DMS114 treated with DMSO at 0.1 percent for 48 hours (cell line): ENCODE measurements at regions not wholly inside any gene's neighbourhood (a gene's known extent, or its start where the extent isn't known, plus 50 kb on each side); places are given as distances from the start of the nearest gene placed in this dataset.

Experiments used
- DNase-seq: peaks from one replicate; lab custom pipeline; 2025; ENCODE audit not compliant: unreplicated experiment; lab: John Stamatoyannopoulos, UW

- DNase-seq: no peak
These were observed 320.3 kb downstream of the BUD13 start for GRCh38 chr11:116452461-116452860.

- DNase-seq: no peak
These were observed 323.3 kb downstream of the BUD13 start for GRCh38 chr11:116449522-116449921.

- DNase-seq: no peak
These were observed 326.5 kb downstream of the BUD13 start for GRCh38 chr11:116446048-116446941.

DNA sequence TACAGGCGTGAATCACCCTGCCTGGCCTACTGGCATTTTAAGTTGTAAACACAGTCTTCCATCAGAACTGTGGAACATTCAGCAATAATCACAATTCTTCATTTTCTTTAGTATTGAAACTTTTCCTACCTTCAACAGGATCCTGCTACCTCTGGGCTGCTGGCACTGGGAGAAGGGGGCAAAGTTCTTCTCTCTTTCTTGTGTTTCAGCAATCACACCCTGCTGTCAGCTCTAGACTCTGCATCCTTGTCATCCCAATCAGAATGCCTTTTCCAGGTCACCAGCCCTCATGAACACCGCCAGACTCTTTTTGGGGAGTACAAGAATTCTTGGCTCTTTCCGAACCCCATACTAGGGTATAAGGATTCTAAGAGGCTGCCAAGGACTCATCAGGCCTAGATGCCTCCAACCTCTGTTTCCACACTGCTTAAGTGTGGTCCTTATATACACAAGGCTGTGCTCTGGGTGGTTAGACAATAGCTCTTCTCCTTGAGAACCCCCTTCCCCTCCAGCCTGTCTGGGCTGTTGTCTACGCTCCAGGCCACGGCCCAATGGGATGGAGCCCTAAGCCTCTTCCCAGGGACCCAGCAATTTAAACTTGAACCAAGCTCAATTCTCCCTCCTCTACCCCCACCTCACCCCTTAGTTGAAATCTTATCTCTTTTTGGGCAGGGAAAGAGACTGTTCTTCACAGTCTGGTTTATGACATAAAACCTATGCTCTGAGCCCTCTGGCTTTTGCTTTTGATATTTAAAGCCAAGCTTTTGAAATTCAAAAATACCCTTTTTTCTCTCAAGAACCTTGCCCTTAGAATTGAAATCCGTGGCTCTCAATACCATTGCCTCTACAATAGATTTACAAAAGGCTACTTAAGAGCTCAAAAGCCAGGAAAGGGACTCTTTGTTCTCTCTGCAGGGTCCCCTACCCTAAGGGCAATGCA lies 327.4 kb downstream of the BUD13 start:
- no peak for DNase-seq

DNA sequence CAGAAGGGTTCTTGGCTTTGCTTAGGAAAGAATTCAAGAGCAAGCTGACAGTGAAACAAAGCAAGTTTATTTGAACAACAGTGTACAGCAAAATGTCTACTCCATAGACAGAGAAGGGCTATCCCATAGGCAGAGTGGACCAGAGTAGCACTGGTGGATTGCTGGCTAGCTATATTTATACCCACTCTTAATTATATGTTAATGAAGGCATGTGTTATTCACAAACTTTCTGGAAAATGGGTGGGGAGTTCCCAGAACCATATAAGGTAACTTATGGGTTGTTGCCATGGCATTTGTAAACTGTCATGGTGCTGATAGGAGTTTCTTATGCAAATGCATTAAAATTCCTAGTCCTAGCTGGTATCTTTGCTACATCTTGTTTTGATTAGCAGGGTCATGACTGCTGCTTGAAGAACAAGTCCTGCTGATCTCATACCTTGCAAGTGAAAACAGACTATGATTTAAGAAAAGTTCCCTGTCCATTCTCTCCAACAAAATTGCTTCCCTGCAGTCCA lies 330.5 kb downstream of the BUD13 start:
- DNase-seq: no peak

- no peak for DNase-seq
These were observed 333.5 kb downstream of the BUD13 start for GRCh38 chr11:116439361-116439677.

- DNase-seq: no peak
These were observed 334.0 kb downstream of the BUD13 start for GRCh38 chr11:116438651-116439360.

- no peak for DNase-seq
These were observed 337.8 kb downstream of the BUD13 start for GRCh38 chr11:116434986-116435385.

- DNase-seq: no peak
These were observed 340.5 kb downstream of the BUD13 start for GRCh38 chr11:116432301-116432700.

DNA sequence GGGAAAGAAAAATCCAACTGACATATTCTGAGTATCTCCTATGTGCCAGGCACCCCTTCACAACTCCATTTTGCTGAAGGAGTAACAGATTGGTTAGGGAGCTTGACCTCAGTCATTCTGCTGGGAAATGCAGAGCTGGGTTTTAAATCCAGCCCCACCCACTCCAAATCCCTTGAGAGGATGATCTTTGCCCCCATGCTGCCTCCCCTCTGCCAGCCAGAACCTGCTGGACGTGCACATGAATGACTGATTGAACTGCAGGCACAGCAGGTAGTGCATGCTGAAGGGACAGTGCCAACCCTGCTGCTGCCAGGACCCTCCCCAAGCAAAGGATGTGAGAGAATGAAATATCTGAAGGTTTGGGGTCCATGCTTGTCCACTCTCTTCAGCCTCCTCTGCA lies 340.9 kb downstream of the BUD13 start:
- no peak for DNase-seq

GRCh38 chr11:116428638-116428975 lies 344.2 kb downstream of the BUD13 start:
- DNase-seq: no peak

- no peak for DNase-seq
These were observed 344.7 kb downstream of the BUD13 start for GRCh38 chr11:116427903-116428637.

GRCh38 chr11:116427337-116427902 lies 345.4 kb downstream of the BUD13 start:
- no peak for DNase-seq

DNA sequence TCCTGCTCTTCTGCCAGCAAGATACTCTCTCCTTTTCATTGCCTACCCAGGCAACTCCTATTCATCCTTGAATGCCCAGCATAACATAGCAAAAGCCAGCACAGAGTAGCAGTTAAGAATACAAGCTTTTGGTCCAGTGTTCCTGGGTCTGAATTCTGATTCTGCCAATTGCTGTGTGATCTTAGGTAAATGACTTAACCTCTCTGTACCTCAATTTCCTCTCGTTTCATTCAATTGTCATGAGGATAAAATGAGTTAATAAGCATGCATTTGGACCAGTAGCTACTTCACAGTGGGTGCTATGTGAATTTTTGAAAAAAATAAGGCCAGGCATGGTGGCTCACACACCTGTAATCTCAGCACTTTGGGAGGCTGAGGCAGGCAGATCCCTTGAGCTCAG lies 346.0 kb downstream of the BUD13 start:
- no peak for DNase-seq

- no peak for DNase-seq
These were observed 348.0 kb downstream of the BUD13 start for GRCh38 chr11:116424615-116425261.

GRCh38 chr11:116422956-116423600 lies 349.7 kb downstream of the BUD13 start:
- DNase-seq: no peak

- no peak for DNase-seq
These were observed 350.2 kb downstream of the BUD13 start for GRCh38 chr11:116422556-116422955.

DNA sequence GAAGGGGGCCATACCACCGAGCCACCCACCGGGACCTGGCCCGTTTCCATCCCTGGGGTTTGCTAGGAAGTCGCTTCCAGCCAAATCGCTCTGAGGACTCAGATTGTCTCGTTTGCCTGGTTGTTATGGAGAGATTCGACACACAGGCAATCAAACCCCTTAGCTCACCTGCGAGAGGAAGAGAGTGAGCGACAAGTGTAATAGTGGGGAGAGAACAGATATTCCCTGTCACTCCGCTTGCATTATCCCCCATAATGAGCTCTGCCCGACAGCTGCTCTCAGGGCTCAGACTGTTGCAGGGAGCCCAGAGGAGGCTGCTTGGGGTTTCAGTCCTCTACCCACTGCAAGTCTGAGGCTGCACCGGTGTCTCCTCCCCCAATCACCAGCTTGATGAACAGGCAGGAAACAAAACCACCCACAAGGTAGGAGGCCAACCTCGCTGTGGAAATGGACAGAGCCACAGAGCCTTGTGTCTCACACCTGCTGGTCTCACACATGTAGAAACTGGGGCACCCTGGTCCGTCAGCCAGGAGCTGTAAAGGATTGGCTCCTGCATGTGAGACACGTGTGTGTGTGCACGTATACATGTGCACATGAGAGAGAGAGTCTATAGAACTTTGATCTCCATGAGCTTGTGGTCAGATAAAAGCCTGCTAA lies 351.1 kb downstream of the BUD13 start:
- no peak for DNase-seq
